ENCODE measurements at regions not wholly inside any gene's neighbourhood (a gene's known extent, or its start where the extent isn't known, plus 50 kb on each side); places are given as distances from the start of the nearest gene placed in this dataset.

DNA sequence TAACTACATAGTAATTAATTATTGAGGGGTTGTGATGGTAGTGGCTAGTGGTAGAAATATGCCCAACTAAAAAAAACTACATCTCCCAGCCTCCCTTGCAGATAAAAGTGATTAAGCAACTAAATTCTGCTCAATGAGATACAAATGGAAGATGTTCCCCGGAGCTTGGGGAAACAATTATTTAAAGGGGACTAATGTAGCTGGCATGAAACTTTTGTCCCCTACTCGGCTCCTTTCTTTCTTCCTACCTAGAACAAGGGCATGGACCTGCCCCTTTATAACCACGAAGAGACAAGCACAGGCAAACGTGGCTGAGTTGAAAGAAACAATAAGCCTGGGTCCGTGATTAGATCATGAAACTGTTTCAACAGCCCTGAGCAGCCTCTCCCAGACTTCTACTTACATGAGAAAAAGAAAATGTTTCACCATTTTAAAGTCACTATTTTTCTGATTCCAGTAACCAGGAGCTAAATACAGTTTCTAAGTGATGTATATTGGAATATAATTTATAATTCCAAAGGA is 236.9 kb downstream of the SCG2 start:
- Histone ChIP-seq H3K9ac (ENCODE audit: low read depth in 1 of 2, low read length in 2 of 2) (no peak overlapping the region), H3K4me1 (ENCODE audit: control insufficient read depth in 4 of 4, insufficient read depth in 4 of 4, low read length in 3 of 4) (no peaks in the 10 kb centered on the region), H3K27me3 (ENCODE audit: control insufficient read depth in 4 of 4, insufficient read depth in 4 of 4, low read length in 3 of 4) (peaks cover 0 to 3% (median 0%) of the 10 kb centered on the region in 4 donors), H3K9me3 (ENCODE audit: control insufficient read depth in 4 of 4, low read length in 3 of 4) (no peaks in the 10 kb centered on the region), H3K36me3 (ENCODE audit: control insufficient read depth in 4 of 4, insufficient read depth in 3 of 4, low read depth in 1 of 4, low read length in 3 of 4) (no peaks in the 10 kb centered on the region), H3K4me3 (ENCODE audit: low read depth in 1 of 3, low read length in 3 of 3) (no peak overlapping the region), H3K27ac (ENCODE audit: low read depth in 1 of 2, low read length in 2 of 2) (no peak overlapping the region)
- 36% methylated on average over 5 of the region's 5 CpGs for WGBS
- DNase-seq (ENCODE audit: low spot score) = no peak
- TF ChIP-seq JUND (IDR thresholded peaks at IDR 0.05) (no peak), NR2F2 (IDR thresholded peaks at IDR 0.05) (no peak), FOXA1 (IDR thresholded peaks at IDR 0.05) (no peak), EGR1 (IDR thresholded peaks at IDR 0.05; ENCODE audit: low read depth in 2 of 2) (no peak), SP1 (IDR thresholded peaks at IDR 0.05) (no peak)
- TF ChIP-seq, protein P1, sequence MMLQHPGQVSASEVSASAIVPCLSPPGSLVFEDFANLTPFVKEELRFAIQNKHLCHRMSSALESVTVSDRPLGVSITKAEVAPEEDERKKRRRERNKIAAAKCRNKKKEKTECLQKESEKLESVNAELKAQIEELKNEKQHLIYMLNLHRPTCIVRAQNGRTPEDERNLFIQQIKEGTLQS (IDR thresholded peaks at IDR 0.05) = no peak
- TF ChIP-seq, protein P2, sequence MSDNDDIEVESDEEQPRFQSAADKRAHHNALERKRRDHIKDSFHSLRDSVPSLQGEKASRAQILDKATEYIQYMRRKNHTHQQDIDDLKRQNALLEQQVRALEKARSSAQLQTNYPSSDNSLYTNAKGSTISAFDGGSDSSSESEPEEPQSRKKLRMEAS (IDR thresholded peaks at IDR 0.05) = no peak

DNA sequence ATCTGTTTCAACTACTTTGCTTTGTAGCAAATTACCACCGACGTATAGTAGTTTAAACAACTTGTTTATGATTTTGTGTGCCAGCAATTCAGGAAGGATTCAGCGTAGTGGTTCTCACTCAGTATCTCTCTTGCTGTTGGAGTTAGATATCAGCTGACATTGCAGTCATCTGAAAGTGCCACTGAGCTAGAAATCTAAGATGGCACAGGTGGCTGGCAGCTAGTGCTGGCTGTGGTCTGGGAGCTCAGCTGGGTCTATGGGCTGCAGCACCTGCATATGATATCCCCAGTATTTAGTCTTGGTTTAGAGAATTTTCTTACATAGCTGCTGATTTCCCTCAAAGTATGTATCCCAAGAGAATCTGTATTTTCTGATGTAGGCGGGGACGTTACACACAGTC is 235.6 kb downstream of the SCG2 start:
- no peak for DNase-seq (ENCODE audit: low spot score)
- TF ChIP-seq RAD21 (IDR thresholded peaks at IDR 0.05) = no peak
- TF ChIP-seq FOXA1 (IDR thresholded peaks at IDR 0.05) = no peak
- TF ChIP-seq NR2F2 (IDR thresholded peaks at IDR 0.05) = no peak
- no peak for TF ChIP-seq RXRA (IDR thresholded peaks at IDR 0.05)
- Histone ChIP-seq H3K9ac (ENCODE audit: low read depth in 1 of 2, low read length in 2 of 2) (no peak overlapping the region), H3K4me3 (ENCODE audit: low read depth in 1 of 3, low read length in 3 of 3) (no peak overlapping the region), H3K4me1 (ENCODE audit: control insufficient read depth in 4 of 4, insufficient read depth in 4 of 4, low read length in 3 of 4) (no peaks in the 10 kb centered on the region), H3K36me3 (ENCODE audit: control insufficient read depth in 4 of 4, insufficient read depth in 3 of 4, low read depth in 1 of 4, low read length in 3 of 4) (no peaks in the 10 kb centered on the region), H3K9me3 (ENCODE audit: control insufficient read depth in 4 of 4, low read length in 3 of 4) (no peaks in the 10 kb centered on the region), H3K27me3 (ENCODE audit: control insufficient read depth in 4 of 4, insufficient read depth in 4 of 4, low read length in 3 of 4) (peaks cover 0 to 3% (median 0%) of the 10 kb centered on the region in 4 donors), H3K27ac (ENCODE audit: low read depth in 1 of 2, low read length in 2 of 2) (no peak overlapping the region)
- 71% methylated on average over 5 of the region's 5 CpGs for WGBS

DNA sequence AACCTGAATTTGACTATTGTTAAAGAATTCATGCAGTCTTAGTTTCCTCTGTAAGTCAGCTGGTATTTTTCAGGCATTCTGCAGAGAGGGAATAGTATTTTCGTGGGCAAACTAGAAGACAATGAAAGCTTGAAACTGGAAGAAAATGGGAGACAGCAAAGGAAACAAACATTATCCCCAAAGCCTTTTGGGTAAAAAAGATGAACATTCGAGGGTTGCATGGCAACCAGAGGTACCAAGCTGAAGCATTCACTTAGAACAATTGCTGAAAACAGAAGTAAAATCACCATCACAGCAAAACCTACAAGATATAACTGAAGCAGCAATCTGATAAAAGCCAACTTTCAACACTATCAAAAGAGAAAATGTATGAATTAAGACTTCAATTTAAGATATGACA is 233.7 kb downstream of the SCG2 start:
- TF ChIP-seq FOXA1 (IDR thresholded peaks at IDR 0.05) (no peak), JUND (IDR thresholded peaks at IDR 0.05) (no peak), GABPA (IDR thresholded peaks at IDR 0.05 in 1 of 2, conservative IDR thresholded peaks at IDR 0.05 in 1 of 2) (no peak), HNF4A (conservative IDR thresholded peaks at IDR 0.05) (no peak), TAF1 (conservative IDR thresholded peaks at IDR 0.05) (no peak), SP1 (IDR thresholded peaks at IDR 0.05) (no peak), YY1 (IDR thresholded peaks at IDR 0.05) (no peak), EGR1 (IDR thresholded peaks at IDR 0.05; ENCODE audit: low read depth in 2 of 2) (no peak), FOXA2 (IDR thresholded peaks at IDR 0.05) (no peak), HNF4G (IDR thresholded peaks at IDR 0.05) (no peak), RXRA (IDR thresholded peaks at IDR 0.05) (no peak), RAD21 (IDR thresholded peaks at IDR 0.05) (no peak), NR2F2 (IDR thresholded peaks at IDR 0.05) (no peak)
- TF ChIP-seq, protein P3, sequence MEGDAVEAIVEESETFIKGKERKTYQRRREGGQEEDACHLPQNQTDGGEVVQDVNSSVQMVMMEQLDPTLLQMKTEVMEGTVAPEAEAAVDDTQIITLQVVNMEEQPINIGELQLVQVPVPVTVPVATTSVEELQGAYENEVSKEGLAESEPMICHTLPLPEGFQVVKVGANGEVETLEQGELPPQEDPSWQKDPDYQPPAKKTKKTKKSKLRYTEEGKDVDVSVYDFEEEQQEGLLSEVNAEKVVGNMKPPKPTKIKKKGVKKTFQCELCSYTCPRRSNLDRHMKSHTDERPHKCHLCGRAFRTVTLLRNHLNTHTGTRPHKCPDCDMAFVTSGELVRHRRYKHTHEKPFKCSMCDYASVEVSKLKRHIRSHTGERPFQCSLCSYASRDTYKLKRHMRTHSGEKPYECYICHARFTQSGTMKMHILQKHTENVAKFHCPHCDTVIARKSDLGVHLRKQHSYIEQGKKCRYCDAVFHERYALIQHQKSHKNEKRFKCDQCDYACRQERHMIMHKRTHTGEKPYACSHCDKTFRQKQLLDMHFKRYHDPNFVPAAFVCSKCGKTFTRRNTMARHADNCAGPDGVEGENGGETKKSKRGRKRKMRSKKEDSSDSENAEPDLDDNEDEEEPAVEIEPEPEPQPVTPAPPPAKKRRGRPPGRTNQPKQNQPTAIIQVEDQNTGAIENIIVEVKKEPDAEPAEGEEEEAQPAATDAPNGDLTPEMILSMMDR (IDR thresholded peaks at IDR 0.05; ENCODE audit: low read depth, low read length, missing input control) = no peak
- TF ChIP-seq, protein P4, sequence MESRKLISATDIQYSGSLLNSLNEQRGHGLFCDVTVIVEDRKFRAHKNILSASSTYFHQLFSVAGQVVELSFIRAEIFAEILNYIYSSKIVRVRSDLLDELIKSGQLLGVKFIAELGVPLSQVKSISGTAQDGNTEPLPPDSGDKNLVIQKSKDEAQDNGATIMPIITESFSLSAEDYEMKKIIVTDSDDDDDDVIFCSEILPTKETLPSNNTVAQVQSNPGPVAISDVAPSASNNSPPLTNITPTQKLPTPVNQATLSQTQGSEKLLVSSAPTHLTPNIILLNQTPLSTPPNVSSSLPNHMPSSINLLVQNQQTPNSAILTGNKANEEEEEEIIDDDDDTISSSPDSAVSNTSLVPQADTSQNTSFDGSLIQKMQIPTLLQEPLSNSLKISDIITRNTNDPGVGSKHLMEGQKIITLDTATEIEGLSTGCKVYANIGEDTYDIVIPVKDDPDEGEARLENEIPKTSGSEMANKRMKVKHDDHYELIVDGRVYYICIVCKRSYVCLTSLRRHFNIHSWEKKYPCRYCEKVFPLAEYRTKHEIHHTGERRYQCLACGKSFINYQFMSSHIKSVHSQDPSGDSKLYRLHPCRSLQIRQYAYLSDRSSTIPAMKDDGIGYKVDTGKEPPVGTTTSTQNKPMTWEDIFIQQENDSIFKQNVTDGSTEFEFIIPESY (IDR thresholded peaks at IDR 0.05) = no peak
- TF ChIP-seq, protein P2 (IDR thresholded peaks at IDR 0.05) = no peak
- TF ChIP-seq, protein P5, sequence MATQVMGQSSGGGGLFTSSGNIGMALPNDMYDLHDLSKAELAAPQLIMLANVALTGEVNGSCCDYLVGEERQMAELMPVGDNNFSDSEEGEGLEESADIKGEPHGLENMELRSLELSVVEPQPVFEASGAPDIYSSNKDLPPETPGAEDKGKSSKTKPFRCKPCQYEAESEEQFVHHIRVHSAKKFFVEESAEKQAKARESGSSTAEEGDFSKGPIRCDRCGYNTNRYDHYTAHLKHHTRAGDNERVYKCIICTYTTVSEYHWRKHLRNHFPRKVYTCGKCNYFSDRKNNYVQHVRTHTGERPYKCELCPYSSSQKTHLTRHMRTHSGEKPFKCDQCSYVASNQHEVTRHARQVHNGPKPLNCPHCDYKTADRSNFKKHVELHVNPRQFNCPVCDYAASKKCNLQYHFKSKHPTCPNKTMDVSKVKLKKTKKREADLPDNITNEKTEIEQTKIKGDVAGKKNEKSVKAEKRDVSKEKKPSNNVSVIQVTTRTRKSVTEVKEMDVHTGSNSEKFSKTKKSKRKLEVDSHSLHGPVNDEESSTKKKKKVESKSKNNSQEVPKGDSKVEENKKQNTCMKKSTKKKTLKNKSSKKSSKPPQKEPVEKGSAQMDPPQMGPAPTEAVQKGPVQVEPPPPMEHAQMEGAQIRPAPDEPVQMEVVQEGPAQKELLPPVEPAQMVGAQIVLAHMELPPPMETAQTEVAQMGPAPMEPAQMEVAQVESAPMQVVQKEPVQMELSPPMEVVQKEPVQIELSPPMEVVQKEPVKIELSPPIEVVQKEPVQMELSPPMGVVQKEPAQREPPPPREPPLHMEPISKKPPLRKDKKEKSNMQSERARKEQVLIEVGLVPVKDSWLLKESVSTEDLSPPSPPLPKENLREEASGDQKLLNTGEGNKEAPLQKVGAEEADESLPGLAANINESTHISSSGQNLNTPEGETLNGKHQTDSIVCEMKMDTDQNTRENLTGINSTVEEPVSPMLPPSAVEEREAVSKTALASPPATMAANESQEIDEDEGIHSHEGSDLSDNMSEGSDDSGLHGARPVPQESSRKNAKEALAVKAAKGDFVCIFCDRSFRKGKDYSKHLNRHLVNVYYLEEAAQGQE (IDR thresholded peaks at IDR 0.05) = no peak
- TF ChIP-seq, protein P1 (IDR thresholded peaks at IDR 0.05) = no peak
- WGBS = 42% methylated on average over 2 of the region's 2 CpGs
- Histone ChIP-seq H3K4me3 (ENCODE audit: low read depth in 1 of 3, low read length in 3 of 3) (no peak overlapping the region), H3K9me3 (ENCODE audit: control insufficient read depth in 4 of 4, low read length in 3 of 4) (no peaks in the 10 kb centered on the region), H3K4me1 (ENCODE audit: control insufficient read depth in 4 of 4, insufficient read depth in 4 of 4, low read length in 3 of 4) (no peaks in the 10 kb centered on the region), H3K9ac (ENCODE audit: low read depth in 1 of 2, low read length in 2 of 2) (no peak overlapping the region), H3K27ac (ENCODE audit: low read depth in 1 of 2, low read length in 2 of 2) (no peak overlapping the region), H3K36me3 (ENCODE audit: control insufficient read depth in 4 of 4, insufficient read depth in 3 of 4, low read depth in 1 of 4, low read length in 3 of 4) (no peaks in the 10 kb centered on the region), H3K27me3 (ENCODE audit: control insufficient read depth in 4 of 4, insufficient read depth in 4 of 4, low read length in 3 of 4) (peaks cover 0 to 3% (median 0%) of the 10 kb centered on the region in 4 donors)
- no peak for DNase-seq (ENCODE audit: low spot score)

Data from liver (tissue), 8 donors.